GM19468 (cell line): ENCODE measurements at regions not wholly inside any gene's neighbourhood (a gene's known extent, or its start where the extent isn't known, plus 50 kb on each side); places are given as distances from the start of the nearest gene placed in this dataset.
A peak's percentile ranks its signal among the peaks of the same experiment; 100 is the strongest.
"Not testable (repeated sequence)": the region's sequence is repeated elsewhere in the genome, so short reads cannot be mapped to it uniquely, and the experiment has no call there.

ENCODE experiments used
- ATAC-seq: cut with Tn5 transposase; IDR thresholded peaks from one replicate; pipeline ENCODE4 v1.9.1; 2021; ENCODE audit warnings: mild to moderate bottlenecking, moderate library complexity, moderate number of reproducible peaks; ENCODE audit not compliant: unreplicated experiment; ENCODE audit errors: extremely low read depth

DNA sequence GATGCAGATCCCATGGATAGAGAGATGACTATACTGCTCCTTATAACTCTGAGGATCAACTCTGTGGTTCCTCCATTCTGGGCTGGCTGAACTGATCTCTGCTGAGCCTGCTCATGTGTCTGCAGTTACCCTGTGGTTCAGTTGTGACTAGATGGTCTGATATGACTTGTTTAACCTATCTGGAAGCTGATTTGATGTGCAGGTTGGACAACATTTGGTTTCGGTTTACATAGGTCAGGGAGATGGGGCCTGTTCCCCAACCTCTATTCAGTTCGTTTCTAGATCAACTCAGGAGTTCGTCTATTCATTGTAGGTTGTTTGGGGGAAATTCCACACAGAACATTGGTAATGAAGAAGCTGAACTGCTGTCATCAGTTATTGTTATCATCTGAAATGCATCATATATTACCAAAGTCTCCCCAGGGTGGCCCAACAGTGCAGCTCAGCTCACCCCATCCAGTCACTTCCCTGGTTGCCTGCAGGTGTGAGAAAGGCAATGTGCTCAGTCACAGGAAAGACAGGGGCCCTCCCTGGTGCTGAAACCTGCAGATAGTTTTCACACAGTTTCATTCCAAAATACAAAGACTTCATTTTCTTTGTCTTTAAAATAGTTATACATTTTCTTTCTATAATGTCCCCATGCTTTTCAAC is 415.0 kb downstream of the RPIA start:
- not testable (repeated sequence) for ATAC-seq

DNA sequence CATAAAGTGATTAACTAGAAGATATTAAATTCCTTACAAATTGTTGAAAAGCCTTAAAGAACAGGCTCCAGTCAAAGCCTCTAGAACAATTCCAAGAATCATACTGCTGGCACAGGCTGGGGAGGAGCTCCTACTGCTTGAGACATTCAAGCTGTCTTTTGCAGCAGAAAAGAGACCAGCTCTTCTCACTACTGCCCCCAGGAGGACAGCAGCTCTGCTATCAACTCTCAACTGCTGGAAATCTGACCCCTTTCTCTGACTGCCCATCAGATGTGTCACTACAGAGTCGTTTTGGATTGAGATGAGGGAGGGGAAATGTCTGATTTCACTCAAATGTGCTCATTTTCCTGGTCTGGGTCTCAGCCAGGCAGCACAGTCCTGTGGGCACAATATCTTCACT is 421.0 kb downstream of the RPIA start:
- ATAC-seq = not testable (repeated sequence)

DNA sequence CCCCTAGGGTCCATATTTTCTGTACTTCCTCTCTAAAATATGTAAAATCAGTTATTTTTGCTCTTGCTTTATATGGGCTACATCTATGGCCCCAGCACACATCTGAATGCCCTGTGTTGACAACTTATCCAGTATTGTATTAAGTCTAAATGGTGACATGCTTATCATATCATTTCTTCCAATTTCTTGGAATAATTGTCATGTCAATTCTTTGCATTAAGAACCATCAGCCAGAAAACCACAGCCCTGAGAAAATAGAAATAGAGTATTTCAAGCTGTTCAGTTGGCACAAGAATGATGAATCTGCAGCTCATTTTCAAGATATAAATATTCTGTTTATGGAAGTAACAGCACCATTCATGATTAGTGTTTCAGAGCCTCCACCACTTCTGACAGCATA is 421.8 kb downstream of the RPIA start:
- ATAC-seq = not testable (repeated sequence)

DNA sequence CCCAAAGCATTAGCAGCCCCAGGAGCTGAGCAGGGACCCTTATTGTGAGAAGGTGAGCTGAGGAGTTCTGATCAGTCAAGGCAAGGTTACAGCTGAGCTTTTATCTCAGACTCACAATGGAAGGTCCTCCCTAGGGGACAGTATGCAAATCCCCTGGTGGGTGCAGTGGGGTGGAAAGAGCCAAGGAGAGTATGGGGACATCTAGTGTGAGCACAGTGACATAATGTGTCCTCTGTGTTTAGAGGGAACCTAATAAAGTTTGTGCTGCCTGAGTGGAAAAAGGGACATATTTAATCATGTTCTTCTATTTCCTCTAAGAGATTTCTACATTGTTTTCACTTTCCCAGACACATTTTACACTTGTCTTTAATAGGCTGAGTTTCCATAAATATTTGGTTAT is 438.0 kb downstream of the RPIA start:
- ATAC-seq = not testable (repeated sequence)

DNA sequence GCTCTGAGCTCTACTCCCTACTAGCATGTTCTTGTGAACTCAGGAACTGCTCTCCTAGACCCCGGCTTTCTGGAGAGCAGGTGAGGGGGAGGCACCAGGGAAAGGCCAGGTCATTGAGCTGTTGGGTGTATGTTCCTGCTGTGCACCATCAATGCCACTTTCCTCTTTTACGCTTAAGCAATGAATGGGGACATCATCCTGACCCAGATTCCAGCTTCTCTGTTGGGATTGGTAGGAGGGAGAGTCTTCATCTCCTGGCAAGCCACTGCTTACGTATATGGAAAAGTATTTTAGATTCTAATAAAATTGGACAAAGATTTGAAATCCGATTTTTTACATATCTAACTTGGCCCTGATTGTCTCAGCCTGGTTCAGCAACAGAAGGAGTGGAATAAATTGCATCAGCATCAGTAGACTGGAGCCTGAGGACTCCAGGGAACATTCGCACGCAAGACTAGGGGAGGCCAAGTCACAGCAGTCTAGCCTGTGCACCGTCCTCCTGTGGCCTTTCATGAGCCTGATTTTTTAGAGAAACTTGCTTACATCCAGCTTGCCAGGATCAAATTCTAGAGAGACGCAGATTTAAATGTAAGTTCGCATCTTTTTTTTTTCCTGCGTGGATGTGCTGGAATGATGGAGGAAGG is 439.3 kb downstream of the RPIA start:
- not testable (repeated sequence) for ATAC-seq

DNA sequence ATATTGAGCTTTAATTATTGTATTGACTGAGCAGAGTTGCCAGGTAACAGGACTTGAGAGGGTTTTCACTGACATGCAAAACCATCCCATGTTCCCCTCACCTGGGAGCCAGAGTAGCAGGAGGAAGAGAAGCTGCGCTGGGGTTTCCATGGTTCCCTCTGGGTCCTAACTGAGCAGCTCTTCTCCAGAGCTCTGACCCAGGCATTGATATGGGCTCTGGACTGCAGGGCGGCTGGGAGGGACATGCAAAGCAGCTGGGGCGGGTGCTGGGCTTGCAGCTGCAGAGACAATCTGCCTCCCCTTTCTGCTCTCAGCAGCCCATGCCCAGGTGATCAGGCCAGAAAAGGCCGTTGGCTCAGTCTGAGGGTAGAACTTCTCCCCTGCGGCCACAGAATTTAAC is 451.5 kb downstream of the RPIA start:
- ATAC-seq = not testable (repeated sequence)

DNA sequence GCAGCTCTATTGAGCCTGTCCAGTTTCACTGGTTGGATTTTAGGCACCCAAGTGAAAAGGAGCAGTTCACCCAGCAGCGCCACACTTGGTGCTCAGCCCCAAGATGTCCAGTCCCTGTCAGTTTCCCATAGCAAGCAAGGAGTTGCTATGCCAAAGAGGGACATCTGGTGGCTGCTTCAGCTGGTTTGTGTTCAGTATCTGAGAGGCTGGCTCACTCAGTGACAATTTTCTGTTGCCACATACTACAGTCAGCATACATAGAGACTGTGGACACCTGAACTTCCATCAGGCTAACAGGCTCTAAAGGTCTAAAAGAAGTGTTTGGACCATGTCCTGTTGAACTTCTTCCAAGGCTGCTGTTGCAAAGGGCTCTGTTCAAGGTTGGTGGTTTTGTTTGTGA is 453.9 kb downstream of the RPIA start:
- ATAC-seq = not testable (repeated sequence)

DNA sequence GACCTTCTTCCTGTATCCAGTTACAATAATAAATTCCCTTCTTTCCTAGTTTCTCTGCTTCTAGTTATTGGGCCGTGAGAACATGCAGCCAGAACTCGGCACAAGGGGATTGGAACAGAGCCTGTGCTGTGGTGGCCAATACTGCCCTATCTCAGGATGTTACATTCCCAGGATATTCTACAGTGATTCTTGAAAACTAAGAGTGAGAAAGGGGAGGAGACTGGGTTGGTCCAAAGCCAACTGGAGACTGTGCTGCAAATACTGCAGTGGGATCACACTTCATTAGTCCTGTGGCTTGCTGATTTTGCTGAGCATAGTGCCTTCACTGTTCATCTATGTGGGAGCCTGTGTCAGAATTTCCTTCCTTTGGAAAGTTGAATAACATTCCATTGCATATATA is 456.8 kb downstream of the RPIA start:
- not testable (repeated sequence) for ATAC-seq

DNA sequence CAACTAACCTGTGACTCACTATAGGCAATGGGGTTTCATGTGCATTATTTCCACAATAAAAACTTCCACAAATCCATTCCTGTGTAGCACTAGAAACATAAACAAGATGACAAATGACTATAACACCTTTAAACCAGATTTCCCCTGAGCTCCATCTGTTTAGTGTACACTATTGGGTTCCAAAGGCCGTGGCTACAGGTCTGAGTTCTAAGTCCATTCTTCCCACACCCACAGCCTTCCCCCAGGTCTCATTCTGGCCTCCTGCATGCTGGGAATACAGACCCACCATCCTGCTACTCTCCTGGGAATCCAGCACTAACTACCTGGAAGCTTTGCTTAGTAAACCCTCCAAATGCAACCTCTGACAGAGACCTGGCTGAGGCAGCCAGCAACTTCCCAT is 460.2 kb downstream of the RPIA start:
- not testable (repeated sequence) for ATAC-seq

DNA sequence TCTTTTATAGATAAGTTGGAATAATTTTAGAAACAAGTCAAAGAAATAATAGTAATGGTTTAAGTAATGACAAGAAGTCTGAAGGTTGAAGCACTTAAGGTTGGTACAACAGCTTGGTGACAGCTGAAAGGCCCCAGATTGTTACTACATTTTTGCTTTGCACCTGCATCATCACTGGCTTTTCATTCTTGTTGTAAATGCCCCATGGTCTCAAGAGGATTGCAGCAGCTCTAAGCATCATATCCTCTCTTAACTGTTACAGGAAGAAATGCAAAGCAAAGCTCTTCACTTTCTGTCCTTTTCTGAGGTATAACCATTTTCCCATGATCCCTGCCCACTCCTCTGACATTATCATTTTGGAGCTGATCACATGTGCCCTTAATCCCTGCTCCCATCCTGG is 461.0 kb downstream of the RPIA start:
- ATAC-seq = not testable (repeated sequence)

DNA sequence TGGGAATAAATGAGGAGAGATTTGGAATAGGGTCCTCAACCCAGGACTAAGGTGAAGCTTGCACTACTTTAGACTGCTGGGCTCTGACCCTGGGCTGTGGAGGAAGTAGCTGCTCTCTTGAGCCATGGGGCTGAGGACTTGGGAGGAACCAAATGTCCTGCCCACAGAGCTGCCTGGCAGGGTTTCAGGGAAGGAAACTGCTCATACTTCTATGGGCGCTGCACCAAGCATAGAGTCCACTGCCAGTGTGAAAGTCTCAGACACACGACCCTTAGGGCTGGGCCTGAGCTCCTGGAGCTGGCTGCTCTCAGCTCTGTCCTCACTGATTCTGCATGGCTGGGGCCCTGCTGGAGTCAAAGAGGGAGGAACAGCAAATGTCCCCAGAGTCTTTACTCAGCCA is 461.7 kb downstream of the RPIA start:
- ATAC-seq = not testable (repeated sequence)

DNA sequence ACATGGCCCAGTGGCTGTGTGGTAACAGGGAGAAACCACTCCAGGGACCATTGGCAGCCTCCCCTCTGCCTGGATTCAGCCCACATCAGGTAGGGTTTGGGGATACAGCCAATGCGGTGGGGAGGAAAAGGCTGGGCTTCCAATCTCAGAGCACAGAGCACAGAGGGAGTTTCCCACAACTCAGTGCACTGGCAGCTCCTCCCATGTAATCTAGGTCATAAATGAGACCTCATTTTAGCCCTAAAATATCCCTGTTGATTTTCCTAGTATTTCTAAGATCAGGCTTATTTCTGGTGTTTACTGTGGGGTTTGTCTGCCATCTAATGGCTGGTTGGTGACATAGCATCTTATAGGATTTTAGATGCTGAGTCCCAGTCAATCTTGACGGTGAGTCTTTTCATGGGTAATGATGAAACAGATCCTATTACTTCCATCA is 462.8 kb downstream of the RPIA start:
- ATAC-seq = peak; percentile 39

DNA sequence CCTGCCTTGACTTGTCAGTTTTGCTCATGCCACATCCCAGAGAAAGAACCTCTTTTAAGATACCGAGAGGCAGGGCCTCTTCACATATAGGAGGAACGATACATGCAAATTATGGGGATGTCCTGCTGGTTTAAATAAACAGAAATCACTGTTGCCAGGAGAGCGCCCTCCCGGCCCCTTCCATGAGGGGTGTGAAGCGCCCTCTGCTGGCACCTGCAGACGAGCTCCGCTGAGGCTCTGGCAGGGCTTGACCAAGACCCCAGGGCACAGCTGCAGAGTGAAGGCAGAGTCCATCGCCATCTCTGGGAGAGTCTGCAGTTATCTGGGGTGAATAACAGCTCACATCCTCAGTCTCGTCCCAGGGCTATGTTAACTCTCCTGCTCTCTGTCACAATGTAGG is 468.8 kb downstream of the RPIA start:
- peak; percentile 46 for ATAC-seq

DNA sequence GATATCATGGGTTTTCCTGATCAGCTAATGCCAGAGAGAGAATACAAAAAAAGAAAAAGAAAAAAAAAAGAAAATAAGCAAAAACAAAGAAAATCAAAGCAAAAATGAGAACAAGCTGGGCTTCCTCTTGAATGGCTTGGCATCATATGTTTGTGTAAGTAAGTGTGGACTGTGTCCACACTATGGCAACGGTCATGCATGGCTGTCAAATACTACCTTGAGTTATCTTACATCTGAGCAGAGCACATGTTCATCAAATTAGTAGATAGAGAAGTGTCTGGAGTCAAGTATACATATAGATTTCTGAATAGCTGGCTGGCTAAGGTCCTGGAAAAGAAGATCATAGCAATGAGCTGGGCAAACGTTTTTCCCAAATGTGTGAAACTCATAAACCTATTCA is 470.2 kb downstream of the RPIA start:
- not testable (repeated sequence) for ATAC-seq

DNA sequence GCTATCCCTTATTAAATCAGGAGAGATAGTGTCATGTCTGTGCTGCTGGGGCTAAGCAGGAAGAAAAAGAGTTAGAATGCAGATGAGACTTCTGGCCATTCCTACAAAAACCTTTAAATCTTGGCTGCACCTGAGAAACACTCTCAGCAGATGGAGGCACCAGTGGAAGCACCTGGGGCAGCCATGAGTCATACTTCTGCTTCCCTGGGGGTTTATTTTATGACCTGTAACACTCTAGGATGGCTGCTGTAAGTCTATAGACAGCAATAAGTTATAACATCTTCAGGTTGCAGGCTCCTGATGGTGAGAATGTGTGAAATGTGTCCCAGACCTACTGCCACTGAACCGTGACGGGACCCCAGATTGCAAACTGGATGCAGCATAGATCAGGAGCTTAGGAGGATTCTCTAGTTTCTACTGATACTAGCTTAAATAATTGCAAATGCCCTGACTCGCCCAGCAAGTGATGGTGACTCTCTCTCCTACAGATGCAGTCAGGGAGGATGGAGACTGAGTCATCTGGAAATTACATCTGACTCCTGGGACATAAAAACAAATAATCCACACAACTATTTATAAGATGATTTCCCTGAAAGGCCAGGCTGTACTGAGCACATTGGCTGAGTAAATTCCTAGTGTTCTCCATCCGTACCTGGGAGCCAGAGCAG is 479.2 kb downstream of the RPIA start:
- not testable (repeated sequence) for ATAC-seq

DNA sequence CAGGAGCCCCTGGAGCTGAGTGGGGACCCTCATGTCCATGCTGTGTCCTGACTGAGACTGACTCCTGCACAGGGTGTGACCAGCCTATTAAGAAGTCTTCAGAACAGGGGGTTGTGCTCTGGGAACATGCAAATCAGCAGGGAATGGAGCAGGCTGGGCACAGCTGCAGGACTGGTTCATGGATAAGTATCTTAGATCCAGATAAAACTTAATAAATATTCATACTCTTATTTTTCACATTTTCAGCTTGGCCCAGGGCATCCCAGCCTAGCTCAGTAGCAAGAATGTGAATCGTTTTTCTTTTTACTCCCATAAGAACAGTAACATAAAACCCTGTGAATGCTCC is 479.7 kb downstream of the RPIA start:
- ATAC-seq = not testable (repeated sequence)

DNA sequence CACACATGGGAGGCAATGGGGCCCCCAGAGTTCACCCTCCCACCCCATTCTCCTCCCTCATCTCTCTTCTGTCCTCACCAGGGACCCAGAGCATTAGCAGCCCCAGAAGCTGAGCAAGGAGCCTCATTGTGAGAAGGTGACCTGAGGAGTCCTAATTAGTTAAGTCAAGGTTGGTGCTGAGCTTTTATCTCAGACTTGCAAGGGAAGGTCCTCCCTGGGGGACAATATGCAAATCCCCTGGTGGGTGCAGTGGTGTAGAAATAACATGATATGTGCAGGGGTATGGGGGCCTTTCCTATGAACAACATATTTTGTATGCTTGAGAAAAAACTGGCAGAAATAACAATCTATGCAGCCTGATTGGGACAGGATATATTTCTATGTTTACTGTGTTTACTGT is 485.5 kb downstream of the RPIA start:
- not testable (repeated sequence) for ATAC-seq

DNA sequence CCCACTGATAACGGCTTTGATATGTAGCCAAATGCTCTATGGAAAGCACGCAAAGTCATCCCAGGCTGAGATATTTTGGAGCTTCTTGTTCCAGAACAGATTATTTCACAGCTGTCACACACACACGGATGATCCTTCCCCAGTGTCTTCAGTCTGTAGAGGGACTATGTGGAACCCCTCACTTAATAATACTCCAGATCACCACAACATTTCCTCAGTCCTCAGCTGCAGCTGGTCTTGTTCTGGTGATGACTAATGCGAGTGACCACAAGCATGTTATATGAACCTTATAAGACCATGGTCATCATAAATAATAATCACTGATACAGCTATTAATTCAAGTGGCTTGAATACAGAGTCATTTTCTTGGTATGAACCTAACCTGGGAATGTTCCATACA is 490.7 kb downstream of the RPIA start:
- not testable (repeated sequence) for ATAC-seq

DNA sequence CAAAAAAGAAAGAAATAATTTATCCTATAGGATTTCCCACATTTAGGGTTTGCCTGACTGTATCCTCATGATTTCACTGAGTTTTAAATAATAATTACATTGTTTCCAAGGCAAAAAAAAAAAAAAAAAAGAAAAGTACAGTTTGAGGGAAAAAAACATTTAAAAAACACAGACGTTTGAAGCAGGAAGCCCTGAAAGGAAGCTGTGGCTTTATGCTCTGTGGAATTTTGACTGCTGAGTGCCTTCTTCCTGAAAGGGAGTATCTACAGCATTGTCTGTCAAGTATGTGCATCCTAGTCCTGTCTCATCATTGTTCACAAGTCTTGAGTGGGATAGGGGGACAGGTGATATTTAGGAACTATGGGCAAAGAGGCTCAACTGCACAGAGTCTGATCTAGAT is 493.3 kb downstream of the RPIA start:
- not testable (repeated sequence) for ATAC-seq

DNA sequence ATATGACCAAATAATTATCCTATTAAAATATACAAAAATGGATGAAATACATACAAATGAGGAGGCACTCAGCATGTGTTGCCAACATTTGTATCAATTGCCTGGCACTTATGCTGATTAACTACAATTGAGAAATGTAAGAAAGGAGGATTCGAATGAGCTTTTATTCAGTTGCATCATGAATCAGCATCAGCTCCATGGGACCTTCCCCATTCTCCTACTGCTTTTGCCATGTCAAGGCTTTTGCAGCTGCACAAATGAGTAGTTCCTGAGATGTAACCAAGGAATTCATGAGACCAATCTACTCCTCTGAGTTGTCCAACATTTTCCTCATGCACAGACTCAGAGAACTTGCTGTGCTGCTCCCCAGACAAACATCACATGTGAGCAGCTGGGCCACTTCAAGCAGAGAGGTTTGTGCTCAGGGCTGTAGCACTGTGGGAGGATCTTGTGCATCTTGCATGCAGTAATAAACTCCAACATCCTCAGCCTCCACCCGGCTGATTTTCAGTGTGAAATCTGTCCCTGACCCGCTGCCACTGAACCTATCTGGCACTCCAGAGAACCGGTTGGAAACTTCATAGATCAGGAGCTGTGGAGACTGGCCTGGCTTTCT is 504.3 kb downstream of the RPIA start:
- not testable (repeated sequence) for ATAC-seq

DNA sequence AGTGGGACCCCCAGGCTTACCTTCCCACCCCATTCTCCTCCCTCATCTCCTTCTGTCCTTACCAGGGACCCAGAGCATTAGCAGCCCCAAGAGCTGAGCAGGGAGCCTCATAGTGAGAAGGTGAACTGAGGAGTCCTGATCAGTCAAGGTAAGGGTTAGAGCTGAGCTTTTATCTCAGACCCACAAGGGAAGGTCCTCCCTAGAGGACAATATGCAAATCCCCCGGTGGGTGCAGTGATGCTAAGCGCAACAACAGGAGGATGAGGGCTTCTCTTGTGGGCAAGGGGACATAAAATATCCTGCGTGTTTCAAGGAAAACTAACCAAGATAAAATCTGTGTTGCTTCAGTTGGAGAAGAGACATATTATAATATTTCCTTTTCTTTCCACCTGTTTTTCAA is 505.2 kb downstream of the RPIA start:
- ATAC-seq = not testable (repeated sequence)
